HG02763 (cell line): ENCODE measurements at regions not wholly inside any gene's neighbourhood (a gene's known extent, or its start where the extent isn't known, plus 50 kb on each side); places are given as distances from the start of the nearest gene placed in this dataset.

Experiments
- ATAC-seq: cut with Tn5 transposase; IDR thresholded peaks from one replicate; pipeline ENCODE4 v1.9.1; 2021; ENCODE audit warnings: mild to moderate bottlenecking, moderate library complexity; ENCODE audit not compliant: unreplicated experiment

- no peak for ATAC-seq
These were observed 172.9 kb upstream of the ESRRG start for GRCh38 chr1:216896146-216896545.

GRCh38 chr1:216894494-216894893 is 171.3 kb upstream of the ESRRG start:
- no peak for ATAC-seq

- ATAC-seq: no peak
These were observed 169.4 kb upstream of the ESRRG start for GRCh38 chr1:216892581-216893160.

- ATAC-seq: no peak
These were observed 167.6 kb upstream of the ESRRG start for GRCh38 chr1:216890871-216891270.

- ATAC-seq: no peak
These were observed 165.5 kb upstream of the ESRRG start for GRCh38 chr1:216888731-216889130.

- no peak for ATAC-seq
These were observed 163.8 kb upstream of the ESRRG start for GRCh38 chr1:216887032-216887431.

GRCh38 chr1:216884614-216885229 is 161.5 kb upstream of the ESRRG start:
- no peak for ATAC-seq

- ATAC-seq: no peak
These were observed 160.3 kb upstream of the ESRRG start for GRCh38 chr1:216883518-216883917.

GRCh38 chr1:216881695-216882094 is 158.5 kb upstream of the ESRRG start:
- ATAC-seq: no peak

- no peak for ATAC-seq
These were observed 143.5 kb upstream of the ESRRG start for GRCh38 chr1:216866714-216867113.

GRCh38 chr1:216855810-216856209 is 132.6 kb upstream of the ESRRG start:
- ATAC-seq: no peak

- no peak for ATAC-seq
These were observed 131.7 kb upstream of the ESRRG start for GRCh38 chr1:216854836-216855484.

GRCh38 chr1:216851073-216851472 is 127.8 kb upstream of the ESRRG start:
- no peak for ATAC-seq

- ATAC-seq: no peak
These were observed 125.9 kb upstream of the ESRRG start for GRCh38 chr1:216849146-216849545.

GRCh38 chr1:216847397-216848036 is 124.3 kb upstream of the ESRRG start:
- no peak for ATAC-seq

GRCh38 chr1:216846339-216846738 is 123.1 kb upstream of the ESRRG start:
- no peak for ATAC-seq

- no peak for ATAC-seq
These were observed 120.2 kb upstream of the ESRRG start for GRCh38 chr1:216843409-216843808.

- no peak for ATAC-seq
These were observed 117.9 kb upstream of the ESRRG start for GRCh38 chr1:216841165-216841564.

- no peak for ATAC-seq
These were observed 113.1 kb upstream of the ESRRG start for GRCh38 chr1:216836316-216836715.

GRCh38 chr1:216833509-216833908 is 110.3 kb upstream of the ESRRG start:
- ATAC-seq: no peak

- no peak for ATAC-seq
These were observed 109.0 kb upstream of the ESRRG start for GRCh38 chr1:216832192-216832591.
